ENCODE measurements at regions not wholly inside any gene's neighbourhood (a gene's known extent, or its start where the extent isn't known, plus 50 kb on each side); places are given as distances from the start of the nearest gene placed in this dataset.

GRCh38 chrX:113634565-113634964 is 793.9 kb upstream of the AMOT start (continued):
- no peak for TF ChIP-seq SRSF1 (IDR thresholded peaks at IDR 0.05; ENCODE audit: low read depth, low read length)
- TF ChIP-seq ZNF146 (CRISPR knock-in tag; IDR thresholded peaks at IDR 0.05; ENCODE audit: unreplicated experiment): no peak
- TF ChIP-seq CREB3L1 (IDR thresholded peaks at IDR 0.05; ENCODE audit: borderline replicate concordance, low read depth): no peak

DNA sequence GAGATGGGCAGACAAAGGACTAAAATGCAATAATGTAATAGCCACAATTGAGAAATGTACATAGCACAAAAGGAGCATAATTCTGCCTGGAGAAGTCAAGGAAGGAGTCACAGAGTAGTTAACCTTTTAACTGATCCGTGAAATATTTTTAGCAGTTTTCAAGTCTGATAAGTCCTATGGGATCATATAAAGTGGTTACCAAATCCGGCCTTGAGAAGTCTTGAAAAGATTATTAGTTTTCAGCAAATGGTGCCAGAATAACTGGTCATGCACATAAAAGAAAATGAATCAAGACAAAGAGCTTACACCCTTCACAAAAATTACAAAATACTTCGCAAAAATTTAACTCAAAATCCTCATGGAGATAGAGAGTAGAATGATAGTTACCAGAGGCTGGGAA is 788.7 kb upstream of the AMOT start:
- 0% methylated on average over 3 of the region's 3 CpGs for WGBS (ENCODE audit: insufficient coverage, low coverage, missing lambda C conversion rate)
- no peak for FAIRE-seq
- POLR2A ChIA-PET: no interaction called here
- TF ChIP-seq BCL6 (CRISPR knock-in tag; IDR thresholded peaks at IDR 0.05) (no peak), SIRT6 (IDR thresholded peaks at IDR 0.05; ENCODE audit: low read depth, low read length) (no peak), POLR2AphosphoS5 (IDR thresholded peaks at IDR 0.05; ENCODE audit: control insufficient read depth, insufficient read depth, low read depth, low read length) (no peak), ZBTB49 (CRISPR knock-in tag; IDR thresholded peaks at IDR 0.05; ENCODE audit: borderline replicate concordance) (no peak), MCM5 (IDR thresholded peaks at IDR 0.05; ENCODE audit: low read depth) (no peak), RCOR1 (IDR thresholded peaks at IDR 0.05; ENCODE audit: borderline replicate concordance in 1 of 2, low read depth in 2 of 2, low read length in 2 of 2) (no peak), CEBPB (tag; IDR thresholded peaks at IDR 0.05) (no peak), ZNF232 (CRISPR knock-in tag; IDR thresholded peaks at IDR 0.05) (no peak), MYC (IDR thresholded peaks at IDR 0.05; ENCODE audit: low read depth, low read length) (no peak), MYC (CRISPR knock-in tag; IDR thresholded peaks at IDR 0.05; ENCODE audit: borderline replicate concordance, low read depth) (no peak), PTBP1 (IDR thresholded peaks at IDR 0.05; ENCODE audit: low read depth, low read length) (no peak), CBFA2T3 (IDR thresholded peaks at IDR 0.05) (no peak)
- TF ChIP-seq, protein P1, sequence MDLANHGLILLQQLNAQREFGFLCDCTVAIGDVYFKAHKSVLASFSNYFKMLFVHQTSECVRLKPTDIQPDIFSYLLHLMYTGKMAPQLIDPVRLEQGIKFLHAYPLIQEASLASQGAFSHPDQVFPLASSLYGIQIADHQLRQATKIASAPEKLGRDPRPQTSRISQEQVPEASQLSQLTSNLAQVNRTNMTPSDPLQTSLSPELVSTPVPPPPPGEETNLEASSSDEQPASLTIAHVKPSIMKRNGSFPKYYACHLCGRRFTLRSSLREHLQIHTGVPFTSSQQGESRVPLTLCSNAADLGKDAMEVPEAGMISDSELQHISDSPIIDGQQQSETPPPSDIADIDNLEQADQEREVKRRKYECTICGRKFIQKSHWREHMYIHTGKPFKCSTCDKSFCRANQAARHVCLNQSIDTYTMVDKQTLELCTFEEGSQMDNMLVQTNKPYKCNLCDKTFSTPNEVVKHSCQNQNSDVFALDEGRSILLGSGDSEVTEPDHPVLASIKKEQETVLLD (IDR thresholded peaks at IDR 0.05): no peak
- TF ChIP-seq, protein P2, sequence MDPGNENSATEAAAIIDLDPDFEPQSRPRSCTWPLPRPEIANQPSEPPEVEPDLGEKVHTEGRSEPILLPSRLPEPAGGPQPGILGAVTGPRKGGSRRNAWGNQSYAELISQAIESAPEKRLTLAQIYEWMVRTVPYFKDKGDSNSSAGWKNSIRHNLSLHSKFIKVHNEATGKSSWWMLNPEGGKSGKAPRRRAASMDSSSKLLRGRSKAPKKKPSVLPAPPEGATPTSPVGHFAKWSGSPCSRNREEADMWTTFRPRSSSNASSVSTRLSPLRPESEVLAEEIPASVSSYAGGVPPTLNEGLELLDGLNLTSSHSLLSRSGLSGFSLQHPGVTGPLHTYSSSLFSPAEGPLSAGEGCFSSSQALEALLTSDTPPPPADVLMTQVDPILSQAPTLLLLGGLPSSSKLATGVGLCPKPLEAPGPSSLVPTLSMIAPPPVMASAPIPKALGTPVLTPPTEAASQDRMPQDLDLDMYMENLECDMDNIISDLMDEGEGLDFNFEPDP (CRISPR knock-in tag; IDR thresholded peaks at IDR 0.05): no peak

More for the DNA sequence above, 788.7 kb upstream of the AMOT start:
- DNase-seq (ENCODE audit: extremely low read depth in 1 of 4, low spot score in 3 of 4) (no peak), ATAC-seq (no peak)
- BruUV-seq (replicated peaks): no TSS peak
- in situ Hi-C loops (cut with MboI): no loop called here
- Histone ChIP-seq H3K9me1 (ENCODE audit: control insufficient read depth, insufficient read depth, low read length) (no peaks in the 10 kb centered on the region), H4K20me1 (replicated peaks; ENCODE audit: control insufficient read depth, insufficient read depth, low read length) (no peaks in the 10 kb centered on the region), H3K4me2 (ENCODE audit: insufficient read depth, low read length) (no peak overlapping the region), H3K27ac (ENCODE audit: extremely low read depth, low read depth, low read length) (no peak overlapping the region), H3K27me3 (ENCODE audit: control insufficient read depth in 2 of 2, insufficient read depth in 2 of 2, low read length in 2 of 2) (no peaks in the 10 kb centered on the region), H3K9ac (ENCODE audit: insufficient read depth in 1 of 2, low read depth in 2 of 2, low read length in 2 of 2) (no peak overlapping the region), H3K4me3 (no peak overlapping the region), H3K4me1 (replicated peaks in 1 of 2; ENCODE audit: control insufficient read depth in 2 of 2, insufficient read depth in 2 of 2, low read length in 2 of 2) (no peaks in the 10 kb centered on the region), H3K79me2 (ENCODE audit: control insufficient read depth, insufficient read depth, low read length) (no peaks in the 10 kb centered on the region), H3K36me3 (ENCODE audit: control insufficient read depth, insufficient read depth, low read length) (no peaks in the 10 kb centered on the region), H3K9me3 (replicated peaks; ENCODE audit: control insufficient read depth, insufficient read depth, low read depth, low read length) (no peaks in the 10 kb centered on the region), H2AFZ (ENCODE audit: low read depth, low read length) (no peak overlapping the region)
- intact Hi-C loops (cut with micrococcal nuclease): no loop called here
- CTCF ChIA-PET (ENCODE audit: low intra/inter-chr PET ratio): no interaction called here

All from K562 (cell line).